Stimulated activated CD8-positive, alpha-beta memory T cell treated with anti-CD3 and anti-CD28 coated beads, Interleukin-15, amount 100 ng/mL, for 24 hours (primary cell): ENCODE measurements at regions not wholly inside any gene's neighbourhood (a gene's known extent, or its start where the extent isn't known, plus 50 kb on each side); places are given as distances from the start of the nearest gene placed in this dataset.

Experiments used
- DNase-seq: peaks from one replicate; pipeline ENCODE4 v3.0.0-alpha.2; 2020; ENCODE audit warnings: low read depth

- no peak for DNase-seq
Observed at GRCh38 chr3:102114264-102114979, 265.1 kb downstream of the NFKBIZ start.

GRCh38 chr3:102122527-102122926 lies 273.2 kb downstream of the NFKBIZ start:
- DNase-seq: no peak

GRCh38 chr3:102123590-102124190 lies 274.4 kb downstream of the NFKBIZ start:
- no peak for DNase-seq

- DNase-seq: no peak
Observed at GRCh38 chr3:102124282-102124681, 275.0 kb downstream of the NFKBIZ start.

GRCh38 chr3:102124704-102125103 lies 275.4 kb downstream of the NFKBIZ start:
- no peak for DNase-seq

GRCh38 chr3:102125197-102125993 lies 276.1 kb downstream of the NFKBIZ start:
- DNase-seq: no peak

GRCh38 chr3:102125994-102126368 lies 276.7 kb downstream of the NFKBIZ start:
- no peak for DNase-seq

GRCh38 chr3:102129760-102130608 lies 280.7 kb downstream of the NFKBIZ start:
- DNase-seq: no peak

- no peak for DNase-seq
Observed at GRCh38 chr3:102132370-102132769, 283.1 kb downstream of the NFKBIZ start.

GRCh38 chr3:102133376-102133775 lies 284.1 kb downstream of the NFKBIZ start:
- DNase-seq: no peak

- DNase-seq: no peak
Observed at GRCh38 chr3:102135316-102135715, 286.0 kb downstream of the NFKBIZ start.

GRCh38 chr3:102136183-102136582 lies 286.9 kb downstream of the NFKBIZ start:
- DNase-seq: no peak

GRCh38 chr3:102140116-102140515 lies 290.8 kb downstream of the NFKBIZ start:
- DNase-seq: no peak

- no peak for DNase-seq
Observed at GRCh38 chr3:102141096-102141927, 292.0 kb downstream of the NFKBIZ start.

GRCh38 chr3:102141928-102142239 lies 292.6 kb downstream of the NFKBIZ start:
- no peak for DNase-seq

- no peak for DNase-seq
Observed at GRCh38 chr3:102142379-102143060, 292.3 kb upstream of the ZPLD1 start.

- no peak for DNase-seq
Observed at GRCh38 chr3:102143536-102143935, 291.3 kb upstream of the ZPLD1 start.

GRCh38 chr3:102144063-102144462 lies 290.8 kb upstream of the ZPLD1 start:
- DNase-seq: no peak

- no peak for DNase-seq
Observed at GRCh38 chr3:102148598-102149337, 286.0 kb upstream of the ZPLD1 start.

- no peak for DNase-seq
Observed at GRCh38 chr3:102151935-102152334, 282.9 kb upstream of the ZPLD1 start.
